Body of pancreas (tissue), 4 donors: ENCODE measurements at regions not wholly inside any gene's neighbourhood (a gene's known extent, or its start where the extent isn't known, plus 50 kb on each side); places are given as distances from the start of the nearest gene placed in this dataset.

ENCODE experiments used
- CTCF ChIP-seq, 7 experiments: fragments of 450-650 bp in 4 of 7; fragments of 200-600 bp in 3 of 7; sonication (generic) in 3 of 7; IDR thresholded peaks; one replicate each; pipeline ENCODE4 v1.5.1; 2016 to 2019; ENCODE audit warnings: antibody characterized with exemption in 7 of 7
- POLR2A ChIP-seq, 3 donors: fragments of 450-650 bp; IDR thresholded peaks; one replicate each; pipeline ENCODE4 v1.6.1; 2016; ENCODE audit warnings: antibody characterized with exemption in 3 of 3, mild to moderate bottlenecking in 2 of 3

DNA sequence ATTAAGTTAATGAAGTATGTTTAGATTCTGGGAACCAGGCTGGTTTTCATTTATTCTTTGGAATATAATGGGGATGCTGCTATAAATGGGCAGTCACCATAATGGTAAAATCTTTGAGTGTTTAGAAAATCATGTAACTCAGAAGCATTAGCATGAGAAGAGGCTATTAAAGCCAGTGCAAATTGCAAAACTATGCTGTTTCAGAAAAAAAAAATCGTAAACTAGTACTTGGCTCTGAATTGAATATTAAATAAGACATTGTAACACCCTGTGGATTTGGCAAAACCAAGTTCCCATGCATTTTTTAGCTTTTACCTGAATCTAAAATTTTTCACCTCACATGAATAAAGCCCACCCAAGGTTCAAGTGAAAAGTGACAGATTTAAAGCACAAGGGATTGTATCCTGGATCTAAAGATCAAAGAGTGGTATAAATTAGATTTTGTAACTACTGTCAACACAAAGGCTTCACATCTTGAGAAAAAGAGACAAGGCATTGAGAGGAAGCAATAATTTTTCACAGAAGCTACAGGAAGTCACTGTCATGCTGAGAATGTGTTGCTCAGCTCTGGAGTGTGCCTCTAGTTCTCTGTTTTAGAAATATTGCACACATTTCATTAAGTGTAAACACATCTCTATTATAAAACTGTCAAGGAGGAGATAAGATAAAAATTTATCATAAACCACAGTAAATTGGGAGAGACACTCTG, 142.2 kb downstream of the ABCA8 start:
- no peak for TF ChIP-seq POLR2A (IDR thresholded peaks at IDR 0.05)
- TF ChIP-seq CTCF (IDR thresholded peaks at IDR 0.05), result no peak
